A549 (cell line): ENCODE measurements at regions not wholly inside any gene's neighbourhood (a gene's known extent, or its start where the extent isn't known, plus 50 kb on each side); places are given as distances from the start of the nearest gene placed in this dataset.

Experiments used
- ATAC-seq, 2 experiments: fragments of 200-7000 bp in 1 of 2; fragments of >200 bp in 1 of 2; cut with Nextera tagmentation in 1 of 2; cut with Tn5 transposase in 1 of 2; 3 replicates each; pipeline versions ENCODE4 v1.8.0 to v1.9.1; 2018 to 2020; ENCODE audit warnings: mild to moderate bottlenecking in 1 of 2, moderate library complexity in 1 of 2
- CTCF ChIA-PET: fragments of 300-600 bp; sonication (Branson Sonifier 250); formaldehyde crosslinking; extraction: SDS; loops from one replicate; lab custom pipeline; 2021; ENCODE audit warnings: antibody characterized with exemption, inconsistent platforms; lab: Yijun Ruan, JAX
- POLR2A ChIA-PET: fragments of 350-600 bp; formaldehyde crosslinking; extraction: SDS; loops from one replicate; lab custom pipeline; 2021; ENCODE audit warnings: antibody characterized with exemption, inconsistent platforms; lab: Yijun Ruan, JAX
- DNase-seq, 2 experiments: peaks; one replicate each; pipeline versions ENCODE4 v3.0.0 to v3.0.0-alpha.2; 2011 to 2016; ENCODE audit warnings: low read depth in 1 of 2, low spot score in 1 of 2
- FAIRE-seq: peaks from 2 replicates; lab custom pipeline; 2011; peaks lifted over from hg19 to GRCh38; lab: Jason Lieb, UNC
- H3K27ac ChIP-seq, 2 experiments: fragments of >200 bp; sonication (Bioruptor Twin); formaldehyde crosslinking; 3 replicates each; pipeline ENCODE4 v1.5.1; 2016 to 2017
- H3K4me1 ChIP-seq: fragments of >200 bp; sonication (Bioruptor Twin); formaldehyde crosslinking; 3 replicates; pipeline ENCODE4 v1.6.1; 2016
- H3K4me2 ChIP-seq: fragments of >200 bp; sonication (Bioruptor Twin); formaldehyde crosslinking; 3 replicates; pipeline ENCODE4 v1.6.1; 2016
- H3K4me3 ChIP-seq: fragments of >200 bp; sonication (Bioruptor Twin); formaldehyde crosslinking; 3 replicates; pipeline ENCODE4 v1.5.1; 2016
- H3K9me3 ChIP-seq: fragments of >200 bp; sonication (Bioruptor Twin); formaldehyde crosslinking; 3 replicates; pipeline ENCODE4 v1.6.1; 2016
- CEBPB ChIP-seq, 2 experiments: fragments of >200 bp in 1 of 2; sonication (Bioruptor Twin) in 1 of 2; formaldehyde crosslinking in 1 of 2; IDR thresholded peaks; 2 replicates each; pipeline ENCODE4 v1.6.1; 2012 to 2016
- CHD4 ChIP-seq: fragments of 200-600 bp; sonication (generic); IDR thresholded peaks from 2 replicates; pipeline ENCODE4 v1.6.1; 2016; ENCODE audit warnings: antibody characterized with exemption, mild to moderate bottlenecking, borderline replicate concordance
- EHMT2 ChIP-seq: fragments of 200-600 bp; sonication (generic); IDR thresholded peaks from 2 replicates; pipeline ENCODE4 v1.6.1; 2016; ENCODE audit warnings: antibody characterized with exemption, low read depth, mild to moderate bottlenecking, moderate library complexity
- FOSL2 ChIP-seq, 2 experiments: fragments of 450-650 bp in 1 of 2; fragments of >200 bp in 1 of 2; sonication (Bioruptor Twin) in 1 of 2; formaldehyde crosslinking; IDR thresholded peaks; 2 replicates each; pipeline versions ENCODE4 v1.5.0 to v1.6.1; 2016 to 2020; ENCODE audit warnings: mild to moderate bottlenecking in 1 of 2, moderate library complexity in 1 of 2
- HDAC2 ChIP-seq: fragments of 200-600 bp; sonication (generic); IDR thresholded peaks from 2 replicates; pipeline ENCODE4 v1.6.1; 2016
- HES2 ChIP-seq: fragments of >200 bp; sonication (Bioruptor Twin); formaldehyde crosslinking; IDR thresholded peaks from 2 replicates; pipeline ENCODE4 v1.6.1; 2016
- HMGXB4 ChIP-seq: fragments of 250-450 bp; sonication (Bioruptor Pico); IDR thresholded peaks from 2 replicates; pipeline ENCODE4 v1.5.0; 2021; ENCODE audit warnings: mild to moderate bottlenecking, moderate library complexity, borderline replicate concordance
- HOXA7 ChIP-seq: fragments of 250-450 bp; sonication (Bioruptor Pico); IDR thresholded peaks from 2 replicates; pipeline ENCODE4 v1.5.0; 2020; ENCODE audit warnings: mild to moderate bottlenecking, moderate library complexity
- HOXB5 ChIP-seq: fragments of 250-450 bp; sonication (Bioruptor Pico); IDR thresholded peaks from 2 replicates; pipeline ENCODE4 v1.5.0; 2020; ENCODE audit warnings: mild to moderate bottlenecking, moderate library complexity
- KDM5A ChIP-seq: fragments of 200-600 bp; sonication (generic); IDR thresholded peaks from 2 replicates; pipeline ENCODE4 v1.6.1; 2016; ENCODE audit warnings: antibody characterized with exemption, mild to moderate bottlenecking
- MAFK ChIP-seq: fragments of 450-650 bp; IDR thresholded peaks from 2 replicates; pipeline ENCODE4 v1.6.1; 2014; ENCODE audit not compliant: partially characterized antibody
- NFE2L2 ChIP-seq: fragments of 150-350 bp; conservative IDR thresholded peaks from 2 replicates; pipeline ENCODE4 v1.6.1; 2014; ENCODE audit warnings: low read length
- NR3C1 ChIP-seq: fragments of >200 bp; sonication (Bioruptor Twin); formaldehyde crosslinking; IDR thresholded peaks from 3 replicates; pipeline ENCODE4 v1.6.1; 2017
- PBX3 ChIP-seq: IDR thresholded peaks from 2 replicates; pipeline ENCODE4 v1.6.1; 2012
- POLR2A ChIP-seq: IDR thresholded peaks from 2 replicates; pipeline ENCODE4 v1.6.1; 2012; ENCODE audit warnings: mild to moderate bottlenecking, low read length
- POLR2AphosphoS2 ChIP-seq: conservative IDR thresholded peaks from 2 replicates; pipeline ENCODE4 v1.6.1; 2012; ENCODE audit warnings: low read length, improper control_type of control experiment, inconsistent platforms
- SREBF2 ChIP-seq: fragments of 450-650 bp; IDR thresholded peaks from 2 replicates; pipeline ENCODE4 v1.6.1; 2014; ENCODE audit warnings: mild to moderate bottlenecking, moderate library complexity
- USF2 ChIP-seq: fragments of 450-650 bp; IDR thresholded peaks from 2 replicates; pipeline ENCODE4 v1.6.1; 2014; ENCODE audit warnings: antibody characterized with exemption
- ZFP36 ChIP-seq: fragments of 450-650 bp; IDR thresholded peaks from 2 replicates; pipeline ENCODE4 v1.6.1; 2014; ENCODE audit warnings: borderline replicate concordance; ENCODE audit not compliant: partially characterized antibody
- ZNF302 ChIP-seq: fragments of 250-450 bp; sonication (Bioruptor Pico); IDR thresholded peaks from 2 replicates; pipeline ENCODE4 v1.9.0; 2021; ENCODE audit warnings: inconsistent platforms, mild to moderate bottlenecking, moderate library complexity
- WGBS: methylation state at CpG from one replicate; pipeline ENCODE4 v1.1.6; 2017; ENCODE audit errors: missing lambda C conversion rate; 5-methylcytosine and 5-hydroxymethylcytosine counted together
- TF ChIP-seq, protein P1 (sequence below): fragments of 200-600 bp; sonication (generic); IDR thresholded peaks from 2 replicates; pipeline ENCODE4 v1.6.1; 2016; ENCODE audit warnings: antibody characterized with exemption, mild to moderate bottlenecking, moderate library complexity

DNA sequence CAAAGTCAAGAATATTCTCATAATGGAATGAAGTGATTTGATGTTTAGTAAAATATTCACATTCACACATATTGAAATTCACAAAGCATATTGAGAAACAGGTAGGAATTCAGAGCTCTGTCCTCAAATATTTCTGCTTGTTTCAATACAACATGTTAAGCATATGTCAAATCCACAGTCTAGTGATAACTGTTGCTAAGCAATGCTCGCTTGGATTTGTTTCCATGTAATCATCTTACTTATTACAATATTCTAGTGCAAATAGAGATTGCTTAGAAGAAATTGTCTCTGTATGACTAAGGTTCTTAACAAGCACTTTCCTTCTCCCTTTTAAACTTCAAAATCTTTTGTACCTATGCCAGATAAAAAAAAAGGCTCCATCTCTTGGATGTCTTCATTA, 995.7 kb downstream of the CDH18 start:
- ATAC-seq, result no peak
- Histone ChIP-seq H3K4me1 (no peaks in the 10 kb centered on the region), H3K4me3 (no peak overlapping the region), H3K9me3 (no peaks in the 10 kb centered on the region), H3K4me2 (no peak overlapping the region), H3K27ac (no peak overlapping the region)
- POLR2A ChIA-PET, result no interaction called here
- CTCF ChIA-PET, result no interaction called here
- 12% methylated on average over 1 of the region's 1 CpG for WGBS
- DNase-seq, result no peak
- no peak for FAIRE-seq
- TF ChIP-seq PBX3 (no peak), USF2 (no peak), HDAC2 (no peak)
- TF ChIP-seq, protein P1, sequence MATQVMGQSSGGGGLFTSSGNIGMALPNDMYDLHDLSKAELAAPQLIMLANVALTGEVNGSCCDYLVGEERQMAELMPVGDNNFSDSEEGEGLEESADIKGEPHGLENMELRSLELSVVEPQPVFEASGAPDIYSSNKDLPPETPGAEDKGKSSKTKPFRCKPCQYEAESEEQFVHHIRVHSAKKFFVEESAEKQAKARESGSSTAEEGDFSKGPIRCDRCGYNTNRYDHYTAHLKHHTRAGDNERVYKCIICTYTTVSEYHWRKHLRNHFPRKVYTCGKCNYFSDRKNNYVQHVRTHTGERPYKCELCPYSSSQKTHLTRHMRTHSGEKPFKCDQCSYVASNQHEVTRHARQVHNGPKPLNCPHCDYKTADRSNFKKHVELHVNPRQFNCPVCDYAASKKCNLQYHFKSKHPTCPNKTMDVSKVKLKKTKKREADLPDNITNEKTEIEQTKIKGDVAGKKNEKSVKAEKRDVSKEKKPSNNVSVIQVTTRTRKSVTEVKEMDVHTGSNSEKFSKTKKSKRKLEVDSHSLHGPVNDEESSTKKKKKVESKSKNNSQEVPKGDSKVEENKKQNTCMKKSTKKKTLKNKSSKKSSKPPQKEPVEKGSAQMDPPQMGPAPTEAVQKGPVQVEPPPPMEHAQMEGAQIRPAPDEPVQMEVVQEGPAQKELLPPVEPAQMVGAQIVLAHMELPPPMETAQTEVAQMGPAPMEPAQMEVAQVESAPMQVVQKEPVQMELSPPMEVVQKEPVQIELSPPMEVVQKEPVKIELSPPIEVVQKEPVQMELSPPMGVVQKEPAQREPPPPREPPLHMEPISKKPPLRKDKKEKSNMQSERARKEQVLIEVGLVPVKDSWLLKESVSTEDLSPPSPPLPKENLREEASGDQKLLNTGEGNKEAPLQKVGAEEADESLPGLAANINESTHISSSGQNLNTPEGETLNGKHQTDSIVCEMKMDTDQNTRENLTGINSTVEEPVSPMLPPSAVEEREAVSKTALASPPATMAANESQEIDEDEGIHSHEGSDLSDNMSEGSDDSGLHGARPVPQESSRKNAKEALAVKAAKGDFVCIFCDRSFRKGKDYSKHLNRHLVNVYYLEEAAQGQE, result no peak

DNA sequence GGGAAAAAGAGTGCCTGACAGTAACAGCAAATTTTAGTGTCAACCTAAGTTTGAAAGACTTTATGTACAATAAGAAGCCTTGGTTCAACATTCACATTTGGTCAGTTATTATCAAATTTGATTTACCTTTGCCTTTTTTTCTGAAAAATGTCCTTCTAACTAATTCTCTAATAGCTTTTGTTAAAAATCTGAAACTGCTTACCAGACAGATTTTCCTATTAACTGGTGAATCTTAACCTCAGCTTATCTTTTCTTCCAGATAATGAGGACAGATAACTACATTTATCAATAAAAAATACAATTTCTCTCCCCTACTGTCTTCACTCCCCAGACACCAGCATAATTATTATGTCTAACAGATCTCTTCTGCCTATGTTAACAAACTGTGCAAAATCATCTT, 988.5 kb downstream of the CDH18 start:
- no peak for DNase-seq
- H3K4me3 ChIP-seq, result no peak overlapping the region
- no peak overlapping the region for H3K4me2 ChIP-seq
- H3K9me3 ChIP-seq, result no peaks in the 10 kb centered on the region
- no peaks in the 10 kb centered on the region for H3K4me1 ChIP-seq
- FAIRE-seq, result no peak
- no peak overlapping the region for H3K27ac ChIP-seq
- ChIA-PET CTCF (no interaction called here), POLR2A (no interaction called here)
- TF ChIP-seq POLR2A, result no peak
- no peak for TF ChIP-seq ZNF302 (CRISPR knock-in tag)
- TF ChIP-seq HOXA7, result no peak
- TF ChIP-seq, protein P1, result no peak
- TF ChIP-seq MAFK, result peak; percentile 10
- no peak for TF ChIP-seq NFE2L2
- no peak for TF ChIP-seq USF2
- no peak for TF ChIP-seq HES2
- ATAC-seq, result no peak

DNA sequence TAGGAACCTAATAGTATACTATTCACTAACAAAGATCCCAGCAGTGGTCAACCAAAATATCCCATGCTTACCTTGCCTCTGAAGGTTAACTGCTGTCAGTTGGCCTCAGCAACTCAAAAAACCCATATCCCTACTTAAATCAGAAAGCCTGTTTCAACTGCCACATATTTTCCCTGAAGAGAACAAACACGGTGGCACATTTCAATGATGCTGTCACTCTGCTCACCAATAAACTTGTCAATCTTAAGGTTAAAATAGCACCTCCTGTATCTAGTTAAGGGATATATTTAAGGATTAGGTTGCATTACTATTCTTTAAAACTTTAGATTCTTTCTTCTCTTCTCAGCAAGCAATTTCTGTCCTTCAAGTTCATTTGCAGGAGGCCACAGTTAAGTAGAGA, 986.9 kb downstream of the CDH18 start:
- H3K27ac ChIP-seq, result no peak overlapping the region
- no peak overlapping the region for H3K4me2 ChIP-seq
- no peaks in the 10 kb centered on the region for H3K4me1 ChIP-seq
- DNase-seq (no peak), FAIRE-seq (no peak), ATAC-seq (no peak)
- WGBS, result 4% methylated on average over 1 of the region's 1 CpG
- ChIA-PET POLR2A (no interaction called here), CTCF (no interaction called here)
- H3K4me3 ChIP-seq, result no peak overlapping the region
- no peaks in the 10 kb centered on the region for H3K9me3 ChIP-seq
- no peak for TF ChIP-seq HOXB5 (CRISPR knock-in tag)
- no peak for TF ChIP-seq HMGXB4 (CRISPR knock-in tag)
- no peak for TF ChIP-seq CHD4
- TF ChIP-seq NR3C1, result no peak
- TF ChIP-seq ZFP36, result no peak
- no peak for TF ChIP-seq MAFK
- no peak for TF ChIP-seq SREBF2
- no peak for TF ChIP-seq CEBPB (IDR thresholded peaks at IDR 0.05)
- no peak for TF ChIP-seq EHMT2
- TF ChIP-seq POLR2AphosphoS2, result no peak
- no peak for TF ChIP-seq KDM5A
- TF ChIP-seq FOSL2 (IDR thresholded peaks at IDR 0.05), result no peak
- no peak for TF ChIP-seq FOSL2 (CRISPR knock-in tag; IDR thresholded peaks at IDR 0.05)
